GM23338 (cell line): ENCODE measurements at regions not wholly inside any gene's neighbourhood (a gene's known extent, or its start where the extent isn't known, plus 50 kb on each side); places are given as distances from the start of the nearest gene placed in this dataset.

ENCODE experiments used
- ATAC-seq: fragments of 200-7000 bp; cut with Tn5 transposase; 3 replicates; pipeline ENCODE4 v1.9.1; 2020
- DNase-seq: peaks from one replicate; pipeline ENCODE4 v3.0.0-alpha.2; 2015; ENCODE audit warnings: low spot score
- H2AFZ ChIP-seq: fragments of 200-600 bp; sonication (generic); 2 replicates; pipeline ENCODE4 v1.8.0; 2016; ENCODE audit warnings: antibody characterized with exemption, mild to moderate bottlenecking, moderate library complexity
- H3F3A ChIP-seq: fragments of 200-600 bp; sonication (generic); replicated peaks from 2 replicates; pipeline ENCODE4 v1.8.0; 2017; ENCODE audit warnings: antibody characterized with exemption, mixed run types, low read depth
- H3K27ac ChIP-seq: fragments of 200-600 bp; sonication (generic); 2 replicates; pipeline ENCODE4 v1.6.1; 2016; ENCODE audit warnings: low read depth
- H3K27me3 ChIP-seq: fragments of 200-600 bp; sonication (generic); 2 replicates; pipeline ENCODE4 v1.8.0; 2016; ENCODE audit warnings: mild to moderate bottlenecking, mixed run types, moderate library complexity; ENCODE audit not compliant: insufficient read depth
- H3K36me3 ChIP-seq: fragments of 200-600 bp; sonication (generic); 2 replicates; pipeline ENCODE4 v1.8.0; 2016; ENCODE audit warnings: mild to moderate bottlenecking; ENCODE audit not compliant: insufficient read depth
- H3K4me1 ChIP-seq: fragments of 200-600 bp; sonication (generic); 2 replicates; pipeline ENCODE4 v1.8.0; 2016; ENCODE audit warnings: mild to moderate bottlenecking, moderate library complexity; ENCODE audit not compliant: insufficient read depth
- H3K4me2 ChIP-seq: fragments of 200-600 bp; sonication (generic); 2 replicates; pipeline ENCODE4 v1.7.1; 2017; ENCODE audit warnings: mixed run types
- H3K4me3 ChIP-seq: fragments of 200-600 bp; sonication (generic); 2 replicates; pipeline ENCODE4 v1.6.1; 2016; ENCODE audit warnings: mixed run types
- H3K79me2 ChIP-seq: fragments of 200-600 bp; sonication (generic); replicated peaks from 2 replicates; pipeline ENCODE4 v1.8.0; 2017; ENCODE audit warnings: mild to moderate bottlenecking; ENCODE audit not compliant: insufficient read depth
- H3K9me2 ChIP-seq: fragments of 200-600 bp; sonication (generic); 2 replicates; pipeline ENCODE4 v1.8.0; 2017; ENCODE audit not compliant: insufficient read depth
- H4K20me1 ChIP-seq: fragments of 200-600 bp; sonication (generic); replicated peaks from 2 replicates; pipeline ENCODE4 v1.8.0; 2017; ENCODE audit warnings: mild to moderate bottlenecking; ENCODE audit not compliant: insufficient read depth
- H3K27ac Mint-ChIP-seq: 2 replicates; pipeline ENCODE4 v1.8.0; 2020; ENCODE audit warnings: inconsistent platforms, mild to moderate bottlenecking, moderate library complexity, mixed read lengths
- H3K27me3 Mint-ChIP-seq: 3 replicates; pipeline ENCODE4 v1.8.0; 2022; ENCODE audit warnings: low read depth, mild to moderate bottlenecking, moderate library complexity, mixed read lengths, inconsistent platforms; ENCODE audit not compliant: insufficient read depth, poor library complexity
- H3K36me3 Mint-ChIP-seq: 3 replicates; pipeline ENCODE4 v1.8.0; 2021; ENCODE audit warnings: low read depth, mild to moderate bottlenecking, inconsistent platforms, moderate library complexity, mixed read lengths
- H3K4me1 Mint-ChIP-seq: 3 replicates; pipeline ENCODE4 v1.8.0; 2020; ENCODE audit warnings: mild to moderate bottlenecking, inconsistent platforms, mixed read lengths
- H3K4me3 Mint-ChIP-seq: 3 replicates; pipeline ENCODE4 v1.8.0; 2021; ENCODE audit warnings: moderate library complexity, mild to moderate bottlenecking, inconsistent platforms, mixed read lengths
- H3K9me3 Mint-ChIP-seq: 3 replicates; pipeline ENCODE4 v1.8.0; 2020; ENCODE audit warnings: moderate library complexity, mild to moderate bottlenecking, inconsistent platforms, mixed read lengths
- CREB1 ChIP-seq: fragments of 250-450 bp; sonication (Bioruptor Pico); IDR thresholded peaks from 2 replicates; pipeline ENCODE4 v1.5.0; 2020; ENCODE audit warnings: low read depth, mild to moderate bottlenecking, moderate library complexity
- CTCF ChIP-seq, 2 experiments: fragments of 200-600 bp in 1 of 2; sonication (generic) in 1 of 2; conservative IDR thresholded peaks; 2 replicates each; pipeline versions ENCODE4 v1.5.1 to v1.6.1; 2016 to 2017; ENCODE audit warnings: antibody characterized with exemption in 2 of 2, low read depth in 2 of 2, mild to moderate bottlenecking in 2 of 2, moderate library complexity in 1 of 2
- ETS1 ChIP-seq: IDR thresholded peaks from 2 replicates; pipeline ENCODE4 v1.6.1; 2016; ENCODE audit warnings: antibody characterized with exemption
- EZH2 ChIP-seq: fragments of 200-600 bp; sonication (generic); IDR thresholded peaks from one replicate; pipeline ENCODE4 v1.8.0; 2017; ENCODE audit warnings: antibody characterized with exemption, mild to moderate bottlenecking, low read depth; ENCODE audit not compliant: unreplicated experiment
- EZH2phosphoT487 ChIP-seq: fragments of 200-600 bp; sonication (generic); IDR thresholded peaks from one replicate; pipeline ENCODE4 v1.8.1; 2018; ENCODE audit warnings: antibody characterized with exemption; ENCODE audit not compliant: unreplicated experiment
- JUNB ChIP-seq: IDR thresholded peaks from one replicate; pipeline ENCODE4 v1.6.1; 2016; ENCODE audit warnings: antibody characterized with exemption; ENCODE audit not compliant: unreplicated experiment
- NANOG ChIP-seq: IDR thresholded peaks from 2 replicates; pipeline ENCODE4 v1.6.1; 2016; ENCODE audit warnings: antibody characterized with exemption, borderline replicate concordance
- POLR2AphosphoS5 ChIP-seq: IDR thresholded peaks from 2 replicates; pipeline ENCODE4 v1.6.1; 2016; ENCODE audit warnings: antibody characterized with exemption, low read depth
- REST ChIP-seq: IDR thresholded peaks from one replicate; pipeline ENCODE4 v1.6.1; 2018; ENCODE audit warnings: antibody characterized with exemption; ENCODE audit not compliant: unreplicated experiment
- STAT1 ChIP-seq: IDR thresholded peaks from one replicate; pipeline ENCODE4 v1.6.1; 2016; ENCODE audit warnings: antibody characterized with exemption; ENCODE audit not compliant: unreplicated experiment
- ZNF114 ChIP-seq: fragments of 250-450 bp; sonication (Bioruptor Pico); IDR thresholded peaks from 2 replicates; pipeline ENCODE4 v1.5.0; 2020; ENCODE audit warnings: mild to moderate bottlenecking, moderate library complexity
- ZNF331 ChIP-seq: fragments of 250-450 bp; sonication (Bioruptor Pico); IDR thresholded peaks from 2 replicates; pipeline ENCODE4 v1.5.0; 2020; ENCODE audit warnings: low read depth, mild to moderate bottlenecking, moderate library complexity
- ZNF462 ChIP-seq: fragments of 250-450 bp; sonication (Bioruptor Pico); IDR thresholded peaks from 2 replicates; pipeline ENCODE4 v1.5.0; 2020; ENCODE audit warnings: mild to moderate bottlenecking, moderate library complexity

- TF ChIP-seq EZH2, result no peak
- no peak for TF ChIP-seq ETS1
- TF ChIP-seq ZNF462 (CRISPR knock-in tag), result no peak
- no peak for TF ChIP-seq NANOG
- TF ChIP-seq CTCF (conservative IDR thresholded peaks at IDR 0.05; ENCODE audit: low read depth in 2 of 2), result no peak
- no peak for TF ChIP-seq CREB1 (CRISPR knock-in tag)
- TF ChIP-seq EZH2phosphoT487, result no peak
- no peak for TF ChIP-seq ZNF331
- TF ChIP-seq STAT1, result no peak
- TF ChIP-seq REST, result no peak
- no peak for TF ChIP-seq POLR2AphosphoS5
- no peak for TF ChIP-seq ZNF114 (CRISPR knock-in tag)
- TF ChIP-seq JUNB, result no peak
- Histone ChIP-seq H3K4me2 (no peak overlapping the region), H3K27ac (no peak overlapping the region), H3K27me3 (no peaks in the 10 kb centered on the region), H4K20me1 (no peaks in the 10 kb centered on the region), H3K79me2 (no peaks in the 10 kb centered on the region), H2AFZ (no peak overlapping the region), H3K36me3 (no peaks in the 10 kb centered on the region), H3K4me1 (no peaks in the 10 kb centered on the region), H3K9me2 (no peaks in the 10 kb centered on the region), H3F3A (no peaks in the 10 kb centered on the region), H3K4me3 (no peak overlapping the region)
- Mint-ChIP-seq H3K27ac (no peak overlapping the region), H3K4me1 (no peaks in the 10 kb centered on the region), H3K27me3 (no peaks in the 10 kb centered on the region), H3K36me3 (no peaks in the 10 kb centered on the region), H3K4me3 (no peak overlapping the region), H3K9me3 (peaks cover 2% of the 10 kb centered on the region; the same call in 2 of the 3 replicates)
- no peak for DNase-seq
- no peak for ATAC-seq
Observed at GRCh38 chr6:66057034-66057433, 350.0 kb upstream of the EYS start.
